ENCODE measurements at regions not wholly inside any gene's neighbourhood (a gene's known extent, or its start where the extent isn't known, plus 50 kb on each side); places are given as distances from the start of the nearest gene placed in this dataset.
A peak's percentile ranks its signal among the peaks of the same experiment; 100 is the strongest.

GRCh38 chr16:85480727-85481101, 132.4 kb upstream of the GSE1 start:
- DNase-seq: no peak

- no peak for DNase-seq
Measured at GRCh38 chr16:85481206-85481605, 131.9 kb upstream of the GSE1 start.

- DNase-seq: no peak
Measured at GRCh38 chr16:85481738-85482137, 131.4 kb upstream of the GSE1 start.

GRCh38 chr16:85483424-85483823, 129.7 kb upstream of the GSE1 start:
- DNase-seq: no peak

GRCh38 chr16:85484347-85485300, 128.5 kb upstream of the GSE1 start:
- DNase-seq: no peak

GRCh38 chr16:85485379-85485778, 127.7 kb upstream of the GSE1 start:
- DNase-seq: no peak

GRCh38 chr16:85486256-85486915, 126.7 kb upstream of the GSE1 start:
- no peak for DNase-seq

- no peak for DNase-seq
Measured at GRCh38 chr16:85488414-85488813, 124.7 kb upstream of the GSE1 start.

GRCh38 chr16:85490407-85491057, 122.6 kb upstream of the GSE1 start:
- no peak for DNase-seq

GRCh38 chr16:85491058-85491771, 121.9 kb upstream of the GSE1 start:
- DNase-seq: peak; percentile 48

GRCh38 chr16:85491798-85492294, 121.3 kb upstream of the GSE1 start:
- DNase-seq: no peak

- no peak for DNase-seq
Measured at GRCh38 chr16:85492295-85492864, 120.7 kb upstream of the GSE1 start.

- DNase-seq: no peak
Measured at GRCh38 chr16:85494315-85494714, 118.8 kb upstream of the GSE1 start.

- no peak for DNase-seq
Measured at GRCh38 chr16:85495259-85495658, 117.9 kb upstream of the GSE1 start.

- no peak for DNase-seq
Measured at GRCh38 chr16:85495823-85496538, 117.1 kb upstream of the GSE1 start.

- no peak for DNase-seq
Measured at GRCh38 chr16:85497622-85498314, 115.4 kb upstream of the GSE1 start.

- no peak for DNase-seq
Measured at GRCh38 chr16:85498607-85499006, 114.5 kb upstream of the GSE1 start.

GRCh38 chr16:85500220-85500619, 112.9 kb upstream of the GSE1 start:
- no peak for DNase-seq

GRCh38 chr16:85501900-85502299, 111.2 kb upstream of the GSE1 start:
- no peak for DNase-seq

- no peak for DNase-seq
Measured at GRCh38 chr16:85502357-85502756, 110.8 kb upstream of the GSE1 start.

GRCh38 chr16:85503679-85504231, 109.4 kb upstream of the GSE1 start:
- DNase-seq: no peak

All from CD4-positive, alpha-beta T cell treated with Interleukin-6 for 4 hours (primary cell).